Spleen (tissue), 7 donors: ENCODE measurements at regions not wholly inside any gene's neighbourhood (a gene's known extent, or its start where the extent isn't known, plus 50 kb on each side); places are given as distances from the start of the nearest gene placed in this dataset.

Source experiments
- CTCF ChIP-seq, 11 experiments: fragments of 200-600 bp in 7 of 11; fragments of 450-650 bp in 4 of 11; sonication (generic) in 4 of 11; IDR thresholded peaks in 8 of 11; conservative IDR thresholded peaks in 3 of 11; 1 replicate in 7 of 11; 2 replicates in 4 of 11; pipeline versions ENCODE4 v1.4.0 to v1.8.0; 2016 to 2021; ENCODE audit warnings: antibody characterized with exemption in 11 of 11, inconsistent platforms in 4 of 11, mild to moderate bottlenecking in 1 of 11
- POLR2AphosphoS5 ChIP-seq, 3 donors: sonication (generic); formaldehyde crosslinking; IDR thresholded peaks; one replicate each; pipeline ENCODE4 v1.5.1; 2017; ENCODE audit warnings: antibody characterized with exemption in 3 of 3
- donor health status: DM: no; HTN: no; CAD: no; lungs with moderate emphysema.
- donor health status: DM: no; HTN: no; CAD: no.
- donor health status: DM: no; HTN: no; CAD: no.

GRCh38 chr6:105769197-105769596 lies 316.9 kb upstream of the PRDM1 start:
- TF ChIP-seq CTCF (IDR thresholded peaks at IDR 0.05 in 8 of 11, conservative IDR thresholded peaks at IDR 0.05 in 3 of 11), result no peak
- no peak for TF ChIP-seq POLR2AphosphoS5 (IDR thresholded peaks at IDR 0.05)
